ENCODE measurements at regions not wholly inside any gene's neighbourhood (a gene's known extent, or its start where the extent isn't known, plus 50 kb on each side); places are given as distances from the start of the nearest gene placed in this dataset.

GRCh38 chr9:742104-742503 lies 99.4 kb upstream of the DMRT1 start (continued):
- TF ChIP-seq ZNF462 (CRISPR knock-in tag; IDR thresholded peaks at IDR 0.05) = no peak
- no peak for TF ChIP-seq NANOG (IDR thresholded peaks at IDR 0.05; ENCODE audit: borderline replicate concordance)
- TF ChIP-seq ZNF114 (CRISPR knock-in tag; IDR thresholded peaks at IDR 0.05) = no peak

- no peak; the same call in 2 of the 3 replicates for ATAC-seq
- TF ChIP-seq POLR2AphosphoS5 (IDR thresholded peaks at IDR 0.05; ENCODE audit: low read depth) (no peak), NANOG (IDR thresholded peaks at IDR 0.05; ENCODE audit: borderline replicate concordance) (no peak), CREB1 (CRISPR knock-in tag; IDR thresholded peaks at IDR 0.05; ENCODE audit: low read depth) (no peak), CTCF (conservative IDR thresholded peaks at IDR 0.05; ENCODE audit: low read depth in 2 of 2) (no peak)
- TF ChIP-seq, protein P1, sequence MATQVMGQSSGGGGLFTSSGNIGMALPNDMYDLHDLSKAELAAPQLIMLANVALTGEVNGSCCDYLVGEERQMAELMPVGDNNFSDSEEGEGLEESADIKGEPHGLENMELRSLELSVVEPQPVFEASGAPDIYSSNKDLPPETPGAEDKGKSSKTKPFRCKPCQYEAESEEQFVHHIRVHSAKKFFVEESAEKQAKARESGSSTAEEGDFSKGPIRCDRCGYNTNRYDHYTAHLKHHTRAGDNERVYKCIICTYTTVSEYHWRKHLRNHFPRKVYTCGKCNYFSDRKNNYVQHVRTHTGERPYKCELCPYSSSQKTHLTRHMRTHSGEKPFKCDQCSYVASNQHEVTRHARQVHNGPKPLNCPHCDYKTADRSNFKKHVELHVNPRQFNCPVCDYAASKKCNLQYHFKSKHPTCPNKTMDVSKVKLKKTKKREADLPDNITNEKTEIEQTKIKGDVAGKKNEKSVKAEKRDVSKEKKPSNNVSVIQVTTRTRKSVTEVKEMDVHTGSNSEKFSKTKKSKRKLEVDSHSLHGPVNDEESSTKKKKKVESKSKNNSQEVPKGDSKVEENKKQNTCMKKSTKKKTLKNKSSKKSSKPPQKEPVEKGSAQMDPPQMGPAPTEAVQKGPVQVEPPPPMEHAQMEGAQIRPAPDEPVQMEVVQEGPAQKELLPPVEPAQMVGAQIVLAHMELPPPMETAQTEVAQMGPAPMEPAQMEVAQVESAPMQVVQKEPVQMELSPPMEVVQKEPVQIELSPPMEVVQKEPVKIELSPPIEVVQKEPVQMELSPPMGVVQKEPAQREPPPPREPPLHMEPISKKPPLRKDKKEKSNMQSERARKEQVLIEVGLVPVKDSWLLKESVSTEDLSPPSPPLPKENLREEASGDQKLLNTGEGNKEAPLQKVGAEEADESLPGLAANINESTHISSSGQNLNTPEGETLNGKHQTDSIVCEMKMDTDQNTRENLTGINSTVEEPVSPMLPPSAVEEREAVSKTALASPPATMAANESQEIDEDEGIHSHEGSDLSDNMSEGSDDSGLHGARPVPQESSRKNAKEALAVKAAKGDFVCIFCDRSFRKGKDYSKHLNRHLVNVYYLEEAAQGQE (IDR thresholded peaks at IDR 0.05; ENCODE audit: unreplicated experiment) = no peak
- TF ChIP-seq, protein P2, sequence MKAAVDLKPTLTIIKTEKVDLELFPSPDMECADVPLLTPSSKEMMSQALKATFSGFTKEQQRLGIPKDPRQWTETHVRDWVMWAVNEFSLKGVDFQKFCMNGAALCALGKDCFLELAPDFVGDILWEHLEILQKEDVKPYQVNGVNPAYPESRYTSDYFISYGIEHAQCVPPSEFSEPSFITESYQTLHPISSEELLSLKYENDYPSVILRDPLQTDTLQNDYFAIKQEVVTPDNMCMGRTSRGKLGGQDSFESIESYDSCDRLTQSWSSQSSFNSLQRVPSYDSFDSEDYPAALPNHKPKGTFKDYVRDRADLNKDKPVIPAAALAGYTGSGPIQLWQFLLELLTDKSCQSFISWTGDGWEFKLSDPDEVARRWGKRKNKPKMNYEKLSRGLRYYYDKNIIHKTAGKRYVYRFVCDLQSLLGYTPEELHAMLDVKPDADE (IDR thresholded peaks at IDR 0.05) = no peak
- Mint-ChIP-seq H3K27me3 (ENCODE audit: insufficient read depth, low read depth, poor library complexity) (peaks cover 7% of the 10 kb centered on the region), H3K9me3 (no peaks in the 10 kb centered on the region), H3K4me3 (no peak overlapping the region), H3K4me1 (peaks cover 9% of the 10 kb centered on the region), H3K27ac (no peak overlapping the region), H3K36me3 (ENCODE audit: low read depth) (peaks cover 54% of the 10 kb centered on the region)
- Histone ChIP-seq H3K36me3 (ENCODE audit: insufficient read depth) (peaks cover 29% of the 10 kb centered on the region), H3F3A (replicated peaks; ENCODE audit: low read depth) (no peaks in the 10 kb centered on the region), H3K27me3 (ENCODE audit: insufficient read depth) (no peaks in the 10 kb centered on the region), H3K4me1 (ENCODE audit: insufficient read depth) (no peaks in the 10 kb centered on the region), H2AFZ (no peak overlapping the region), H4K20me1 (replicated peaks; ENCODE audit: insufficient read depth) (no peaks in the 10 kb centered on the region), H3K27ac (ENCODE audit: low read depth) (no peak overlapping the region), H3K79me2 (replicated peaks; ENCODE audit: insufficient read depth) (no peaks in the 10 kb centered on the region), H3K9me2 (ENCODE audit: insufficient read depth) (no peaks in the 10 kb centered on the region), H3K4me2 (no peak overlapping the region), H3K4me3 (no peak overlapping the region)
- DNase-seq (ENCODE audit: low spot score) = no peak
These were observed 98.4 kb upstream of the DMRT1 start for GRCh38 chr9:742914-743589.

Data from GM23338 (cell line).